ENCODE measurements at regions not wholly inside any gene's neighbourhood (a gene's known extent, or its start where the extent isn't known, plus 50 kb on each side); places are given as distances from the start of the nearest gene placed in this dataset.

DNA sequence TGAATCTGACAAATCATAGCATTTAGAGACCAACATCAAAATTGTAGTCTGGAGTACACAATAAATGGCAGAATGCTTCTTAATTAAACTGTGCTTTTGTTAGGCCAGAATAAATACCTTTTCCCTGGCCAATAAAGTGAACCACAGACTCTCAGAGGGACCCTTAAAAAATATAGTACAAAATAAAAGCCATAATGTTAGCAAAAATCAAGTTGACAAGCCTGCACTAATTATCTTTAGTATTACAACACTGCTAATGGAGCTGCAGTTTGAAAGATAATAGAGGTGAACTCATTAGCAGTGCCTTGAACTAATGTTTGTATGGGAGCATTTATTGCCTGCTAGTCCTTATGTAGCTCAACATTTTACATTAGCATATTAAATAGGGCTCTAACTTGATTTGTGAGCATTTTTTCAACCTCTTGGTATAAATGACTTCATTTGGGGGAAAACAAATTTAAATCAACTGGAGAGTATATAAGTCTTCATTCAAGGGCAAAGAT is 801.3 kb downstream of the EPHA3 start:
- Histone ChIP-seq H3K9ac (ENCODE audit: low read depth in 1 of 2, low read length in 2 of 2) (no peak overlapping the region), H3K4me3 (ENCODE audit: low read depth in 1 of 3, low read length in 3 of 3) (no peak overlapping the region), H3K36me3 (ENCODE audit: control insufficient read depth in 4 of 4, insufficient read depth in 3 of 4, low read depth in 1 of 4, low read length in 3 of 4) (no peaks in the 10 kb centered on the region), H3K27ac (ENCODE audit: low read depth in 1 of 2, low read length in 2 of 2) (no peak overlapping the region), H3K4me1 (ENCODE audit: control insufficient read depth in 4 of 4, insufficient read depth in 4 of 4, low read length in 3 of 4) (no peaks in the 10 kb centered on the region), H3K27me3 (ENCODE audit: control insufficient read depth in 4 of 4, insufficient read depth in 4 of 4, low read length in 3 of 4) (no peaks in the 10 kb centered on the region), H3K9me3 (ENCODE audit: control insufficient read depth in 4 of 4, low read length in 3 of 4) (peaks cover 0 to 3% (median 0%) of the 10 kb centered on the region in 4 donors)
- TF ChIP-seq RAD21 (IDR thresholded peaks at IDR 0.05) (no peak), NR2F2 (IDR thresholded peaks at IDR 0.05) (no peak), FOXA2 (IDR thresholded peaks at IDR 0.05) (no peak), JUND (IDR thresholded peaks at IDR 0.05) (no peak), ATF3 (IDR thresholded peaks at IDR 0.05) (no peak), SP1 (IDR thresholded peaks at IDR 0.05) (no peak), MAX (IDR thresholded peaks at IDR 0.05) (no peak), GABPA (IDR thresholded peaks at IDR 0.05 in 1 of 2, conservative IDR thresholded peaks at IDR 0.05 in 1 of 2) (no peak), HNF4A (conservative IDR thresholded peaks at IDR 0.05) (no peak), EGR1 (IDR thresholded peaks at IDR 0.05; ENCODE audit: low read depth in 2 of 2) (no peak), REST (IDR thresholded peaks at IDR 0.05) (no peak), HNF4G (IDR thresholded peaks at IDR 0.05) (no peak), RXRA (IDR thresholded peaks at IDR 0.05) (no peak)
- no peak for DNase-seq (ENCODE audit: low spot score)

DNA sequence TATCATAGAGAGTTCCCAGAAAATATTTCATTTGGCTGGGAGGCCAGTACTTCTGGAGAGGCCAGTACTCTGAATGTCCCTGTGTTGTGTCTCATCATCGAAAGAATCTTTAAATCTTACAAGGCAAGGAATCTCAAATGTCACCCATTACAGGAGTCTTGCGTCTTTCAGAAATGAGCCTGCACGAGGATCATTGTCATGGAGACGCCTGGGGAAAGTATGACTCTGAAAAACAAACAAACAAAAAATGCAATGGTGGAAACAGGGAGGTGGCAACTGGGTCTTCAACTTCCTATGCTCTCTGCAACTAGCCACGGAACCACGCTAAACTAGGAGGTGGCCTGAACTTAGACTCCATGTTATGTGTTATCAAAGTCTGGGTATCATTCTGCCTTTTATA is 804.6 kb downstream of the EPHA3 start:
- no peak overlapping the region for H3K4me3 ChIP-seq (ENCODE audit: low read depth in 1 of 3, low read length in 3 of 3)
- H3K36me3 ChIP-seq (ENCODE audit: control insufficient read depth in 4 of 4, insufficient read depth in 3 of 4, low read depth in 1 of 4, low read length in 3 of 4), result no peaks in the 10 kb centered on the region
- no peak for DNase-seq (ENCODE audit: low spot score)
- H3K27me3 ChIP-seq (ENCODE audit: control insufficient read depth in 4 of 4, insufficient read depth in 4 of 4, low read length in 3 of 4), result no peaks in the 10 kb centered on the region
- H3K4me1 ChIP-seq (ENCODE audit: control insufficient read depth in 4 of 4, insufficient read depth in 4 of 4, low read length in 3 of 4), result no peaks in the 10 kb centered on the region
- WGBS, result 75% methylated on average over 6 of the region's 6 CpGs
- H3K9ac ChIP-seq (ENCODE audit: low read depth in 1 of 2, low read length in 2 of 2), result no peak overlapping the region
- H3K9me3 ChIP-seq (ENCODE audit: control insufficient read depth in 4 of 4, low read length in 3 of 4), result peaks cover 0 to 2% (median 0%) of the 10 kb centered on the region in 4 donors
- H3K27ac ChIP-seq (ENCODE audit: low read depth in 1 of 2, low read length in 2 of 2), result no peak overlapping the region
- TF ChIP-seq FOXA2 (IDR thresholded peaks at IDR 0.05), result no peak
- no peak for TF ChIP-seq NR2F2 (IDR thresholded peaks at IDR 0.05)
- no peak for TF ChIP-seq ATF3 (IDR thresholded peaks at IDR 0.05)
- TF ChIP-seq, protein P1, sequence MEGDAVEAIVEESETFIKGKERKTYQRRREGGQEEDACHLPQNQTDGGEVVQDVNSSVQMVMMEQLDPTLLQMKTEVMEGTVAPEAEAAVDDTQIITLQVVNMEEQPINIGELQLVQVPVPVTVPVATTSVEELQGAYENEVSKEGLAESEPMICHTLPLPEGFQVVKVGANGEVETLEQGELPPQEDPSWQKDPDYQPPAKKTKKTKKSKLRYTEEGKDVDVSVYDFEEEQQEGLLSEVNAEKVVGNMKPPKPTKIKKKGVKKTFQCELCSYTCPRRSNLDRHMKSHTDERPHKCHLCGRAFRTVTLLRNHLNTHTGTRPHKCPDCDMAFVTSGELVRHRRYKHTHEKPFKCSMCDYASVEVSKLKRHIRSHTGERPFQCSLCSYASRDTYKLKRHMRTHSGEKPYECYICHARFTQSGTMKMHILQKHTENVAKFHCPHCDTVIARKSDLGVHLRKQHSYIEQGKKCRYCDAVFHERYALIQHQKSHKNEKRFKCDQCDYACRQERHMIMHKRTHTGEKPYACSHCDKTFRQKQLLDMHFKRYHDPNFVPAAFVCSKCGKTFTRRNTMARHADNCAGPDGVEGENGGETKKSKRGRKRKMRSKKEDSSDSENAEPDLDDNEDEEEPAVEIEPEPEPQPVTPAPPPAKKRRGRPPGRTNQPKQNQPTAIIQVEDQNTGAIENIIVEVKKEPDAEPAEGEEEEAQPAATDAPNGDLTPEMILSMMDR (IDR thresholded peaks at IDR 0.05; ENCODE audit: low read depth, low read length, missing input control), result no peak
- TF ChIP-seq FOXA1 (IDR thresholded peaks at IDR 0.05), result no peak
- TF ChIP-seq MAX (IDR thresholded peaks at IDR 0.05), result no peak
- TF ChIP-seq GABPA (IDR thresholded peaks at IDR 0.05 in 1 of 2, conservative IDR thresholded peaks at IDR 0.05 in 1 of 2), result no peak
- no peak for TF ChIP-seq JUND (IDR thresholded peaks at IDR 0.05)
- TF ChIP-seq SP1 (IDR thresholded peaks at IDR 0.05), result no peak
